HEK293T (cell line): ENCODE measurements at regions not wholly inside any gene's neighbourhood (a gene's known extent, or its start where the extent isn't known, plus 50 kb on each side); places are given as distances from the start of the nearest gene placed in this dataset.

Experiments used
- ELF4 ChIP-seq: fragments of 450-650 bp; IDR thresholded peaks from 2 replicates; pipeline ENCODE4 v1.6.1; 2017; ENCODE audit warnings: antibody characterized with exemption
- FOXA1 ChIP-seq: fragments of 450-650 bp; IDR thresholded peaks from 2 replicates; pipeline ENCODE4 v1.6.1; 2016; ENCODE audit warnings: mild to moderate bottlenecking
- FOXK2 ChIP-seq: fragments of 450-650 bp; IDR thresholded peaks from 2 replicates; pipeline ENCODE4 v1.6.1; 2016; ENCODE audit warnings: mild to moderate bottlenecking
- LEF1 ChIP-seq: fragments of 450-650 bp; IDR thresholded peaks from 2 replicates; pipeline ENCODE4 v1.6.1; 2017; ENCODE audit warnings: mild to moderate bottlenecking, borderline replicate concordance

DNA sequence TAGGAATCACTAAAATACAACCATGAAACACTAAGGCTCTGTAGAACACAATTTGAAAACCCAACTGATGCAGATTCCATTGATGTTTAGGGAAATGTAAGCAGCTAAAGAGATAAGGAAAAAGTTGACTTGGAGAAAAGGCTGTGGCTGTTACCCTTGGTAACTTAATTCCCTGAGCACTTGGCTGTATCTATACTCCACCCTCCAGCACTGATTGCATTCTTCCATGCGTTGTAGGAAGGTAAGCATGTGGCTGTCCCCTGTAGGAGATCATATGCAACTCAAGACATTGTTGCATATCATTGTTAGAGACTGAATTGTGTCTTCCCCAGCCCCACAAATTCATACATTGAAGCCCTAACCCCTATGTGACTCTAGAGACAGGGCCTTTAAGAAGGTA is 184.5 kb downstream of the CEMIP2 start:
- no peak for TF ChIP-seq FOXK2
- no peak for TF ChIP-seq FOXA1
- TF ChIP-seq ELF4: no peak
- TF ChIP-seq LEF1: no peak
